ENCODE measurements at regions not wholly inside any gene's neighbourhood (a gene's known extent, or its start where the extent isn't known, plus 50 kb on each side); places are given as distances from the start of the nearest gene placed in this dataset.

- Mint-ChIP-seq H3K4me1 (no peaks in the 10 kb centered on the region), H3K27ac (no peak overlapping the region), H3K27me3 (ENCODE audit: low read depth in 3 of 3) (peaks cover 5 to 16% (median 8%) of the 10 kb centered on the region in 3 donors), H3K36me3 (no peaks in the 10 kb centered on the region), H3K4me3 (no peak overlapping the region), H3K9me3 (peaks cover 0 to 5% (median 2%) of the 10 kb centered on the region in 7 donors)
- Histone ChIP-seq H3K27ac (ENCODE audit: low read depth in 1 of 2, low read length in 2 of 2) (no peak overlapping the region), H3K27me3 (ENCODE audit: control insufficient read depth in 2 of 2, insufficient read depth in 2 of 2, low read length in 2 of 2) (peaks cover 0 to 5% of the 10 kb centered on the region in 2 donors), H3K4me2 (replicated peaks; ENCODE audit: extremely low read depth, low read length, poor library complexity, severe bottlenecking) (no peak overlapping the region), H2AFZ (ENCODE audit: insufficient read depth, low read depth, low read length, poor library complexity, severe bottlenecking) (no peak overlapping the region), H3K79me2 (ENCODE audit: insufficient read depth, low read length) (no peaks in the 10 kb centered on the region), H3K4me3 (replicated peaks in 1 of 3; ENCODE audit: low read depth in 2 of 3, low read length in 3 of 3) (no peak overlapping the region), H3K9me3 (replicated peaks in 1 of 2; ENCODE audit: control insufficient read depth in 1 of 2, insufficient read depth in 1 of 2, low read length in 2 of 2) (no peaks in the 10 kb centered on the region), H3K9ac (ENCODE audit: insufficient read depth, low read length, poor library complexity, severe bottlenecking) (no peak overlapping the region), H4K20me1 (ENCODE audit: insufficient read depth, low read length) (no peaks in the 10 kb centered on the region), H3K4me1 (ENCODE audit: control insufficient read depth in 1 of 2, insufficient read depth in 2 of 2, low read length in 2 of 2) (no peaks in the 10 kb centered on the region), H3K36me3 (replicated peaks in 1 of 2; ENCODE audit: control insufficient read depth in 1 of 2, insufficient read depth in 2 of 2, low read length in 2 of 2) (no peaks in the 10 kb centered on the region)
- intact Hi-C loops (cut with micrococcal nuclease), result no loop called here
- no peak for DNase-seq
- 100% methylated on average over 1 of the region's 1 CpG for WGBS (ENCODE audit: insufficient coverage)
- TF ChIP-seq, protein P1, sequence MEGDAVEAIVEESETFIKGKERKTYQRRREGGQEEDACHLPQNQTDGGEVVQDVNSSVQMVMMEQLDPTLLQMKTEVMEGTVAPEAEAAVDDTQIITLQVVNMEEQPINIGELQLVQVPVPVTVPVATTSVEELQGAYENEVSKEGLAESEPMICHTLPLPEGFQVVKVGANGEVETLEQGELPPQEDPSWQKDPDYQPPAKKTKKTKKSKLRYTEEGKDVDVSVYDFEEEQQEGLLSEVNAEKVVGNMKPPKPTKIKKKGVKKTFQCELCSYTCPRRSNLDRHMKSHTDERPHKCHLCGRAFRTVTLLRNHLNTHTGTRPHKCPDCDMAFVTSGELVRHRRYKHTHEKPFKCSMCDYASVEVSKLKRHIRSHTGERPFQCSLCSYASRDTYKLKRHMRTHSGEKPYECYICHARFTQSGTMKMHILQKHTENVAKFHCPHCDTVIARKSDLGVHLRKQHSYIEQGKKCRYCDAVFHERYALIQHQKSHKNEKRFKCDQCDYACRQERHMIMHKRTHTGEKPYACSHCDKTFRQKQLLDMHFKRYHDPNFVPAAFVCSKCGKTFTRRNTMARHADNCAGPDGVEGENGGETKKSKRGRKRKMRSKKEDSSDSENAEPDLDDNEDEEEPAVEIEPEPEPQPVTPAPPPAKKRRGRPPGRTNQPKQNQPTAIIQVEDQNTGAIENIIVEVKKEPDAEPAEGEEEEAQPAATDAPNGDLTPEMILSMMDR (IDR thresholded peaks at IDR 0.05), result no peak
Measured at GRCh38 chr15:59801649-59802048, 112.5 kb upstream of the BNIP2 start.

DNA sequence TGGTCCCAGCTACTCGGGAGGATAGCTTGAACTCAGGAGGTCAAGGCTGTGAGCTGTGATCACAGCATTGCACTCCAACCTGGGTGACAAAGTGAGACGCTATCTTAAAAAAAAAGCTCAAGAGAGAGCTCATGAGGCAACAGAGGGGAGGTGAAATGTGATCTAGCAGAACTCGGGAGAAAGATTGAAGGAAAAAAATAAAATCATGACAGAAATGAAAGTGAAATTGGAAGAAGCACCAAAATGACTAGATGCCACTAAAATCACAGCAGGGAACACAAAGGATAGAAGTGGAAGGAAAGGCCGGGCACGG is 109.4 kb upstream of the BNIP2 start:
- Histone ChIP-seq H3K36me3 (replicated peaks in 1 of 2; ENCODE audit: control insufficient read depth in 1 of 2, insufficient read depth in 2 of 2, low read length in 2 of 2) (no peaks in the 10 kb centered on the region), H3K27ac (ENCODE audit: low read depth in 1 of 2, low read length in 2 of 2) (no peak overlapping the region), H3K9me3 (replicated peaks in 1 of 2; ENCODE audit: control insufficient read depth in 1 of 2, insufficient read depth in 1 of 2, low read length in 2 of 2) (no peaks in the 10 kb centered on the region), H3K9ac (ENCODE audit: insufficient read depth, low read length, poor library complexity, severe bottlenecking) (no peak overlapping the region), H3K27me3 (ENCODE audit: control insufficient read depth in 2 of 2, insufficient read depth in 2 of 2, low read length in 2 of 2) (peaks cover 0 to 5% of the 10 kb centered on the region in 2 donors), H3K79me2 (ENCODE audit: insufficient read depth, low read length) (no peaks in the 10 kb centered on the region), H4K20me1 (ENCODE audit: insufficient read depth, low read length) (no peaks in the 10 kb centered on the region), H3K4me3 (replicated peaks in 1 of 3; ENCODE audit: low read depth in 2 of 3, low read length in 3 of 3) (no peak overlapping the region), H2AFZ (ENCODE audit: insufficient read depth, low read depth, low read length, poor library complexity, severe bottlenecking) (no peak overlapping the region), H3K4me1 (ENCODE audit: control insufficient read depth in 1 of 2, insufficient read depth in 2 of 2, low read length in 2 of 2) (no peaks in the 10 kb centered on the region), H3K4me2 (replicated peaks; ENCODE audit: extremely low read depth, low read length, poor library complexity, severe bottlenecking) (no peak overlapping the region)
- DNase-seq, result no peak
- no peaks in the 10 kb centered on the region for H3K36me3 Mint-ChIP-seq
- H3K27ac Mint-ChIP-seq, result no peak overlapping the region
- peaks cover 5 to 28% (median 9%) of the 10 kb centered on the region in 3 donors for H3K27me3 Mint-ChIP-seq (ENCODE audit: low read depth in 3 of 3)
- H3K9me3 Mint-ChIP-seq, result peaks cover 0 to 2% (median 0%) of the 10 kb centered on the region in 7 donors
- H3K4me1 Mint-ChIP-seq, result no peaks in the 10 kb centered on the region
- 51% methylated on average over 2 of the region's 5 CpGs for WGBS (ENCODE audit: insufficient coverage)
- intact Hi-C loops (cut with micrococcal nuclease), result no loop called here
- TF ChIP-seq, protein P1 (IDR thresholded peaks at IDR 0.05), result no peak
- no peak overlapping the region for H3K4me3 Mint-ChIP-seq
